SK-N-SH (cell line): ENCODE measurements at regions not wholly inside any gene's neighbourhood (a gene's known extent, or its start where the extent isn't known, plus 50 kb on each side); places are given as distances from the start of the nearest gene placed in this dataset.
A peak's percentile ranks its signal among the peaks of the same experiment; 100 is the strongest.

Experiments used
- CTCF ChIA-PET: fragments of 300-600, 350-600 bp; formaldehyde crosslinking; extraction: SDS; loops from one replicate; lab custom pipeline; 2021; lab: Yijun Ruan, JAX
- POLR2A ChIA-PET: fragments of 350-600 bp; sonication (Branson Sonifier 250); formaldehyde crosslinking; extraction: SDS; loops from one replicate; lab custom pipeline; 2020; ENCODE audit warnings: antibody characterized with exemption, inconsistent platforms; lab: Yijun Ruan, JAX
- DNase-seq: peaks from one replicate; pipeline ENCODE4 v3.0.0; 2012
- H2AFZ ChIP-seq: fragments of 200-600 bp; sonication (generic); 2 replicates; pipeline ENCODE4 v1.8.1; 2016; ENCODE audit warnings: antibody characterized with exemption, mild to moderate bottlenecking, low read depth
- H3F3A ChIP-seq: fragments of 200-600 bp; sonication (generic); replicated peaks from 2 replicates; pipeline ENCODE3; 2016; ENCODE audit warnings: antibody characterized with exemption, mild to moderate bottlenecking; ENCODE audit not compliant: insufficient read depth
- H3K27ac ChIP-seq, 2 experiments: fragments of 200-500 bp in 1 of 2; fragments of 200-600 bp in 1 of 2; sonication (Bioruptor generic) in 1 of 2; sonication (generic), shearing (Covaris generic) in 1 of 2; 2 replicates each; pipeline versions ENCODE4 v1.5.1 to v1.6.1; 2014 to 2016; ENCODE audit warnings: low read depth in 2 of 2, inconsistent platforms in 1 of 2, low read length in 1 of 2, mild to moderate bottlenecking in 1 of 2, mixed read lengths in 1 of 2
- H3K27me3 ChIP-seq: fragments of 200-600 bp; sonication (generic), shearing (Covaris generic); 2 replicates; pipeline ENCODE4 v1.6.1; 2016; ENCODE audit warnings: mixed run types; ENCODE audit not compliant: insufficient read depth
- H3K36me3 ChIP-seq, 2 experiments: fragments of 200-500 bp in 1 of 2; fragments of 200-600 bp in 1 of 2; sonication (Bioruptor generic) in 1 of 2; sonication (generic) in 1 of 2; replicated peaks in 1 of 2; 2 replicates each; pipeline versions ENCODE3 to v1.5.1; 2014 to 2016; ENCODE audit warnings: low read length in 1 of 2, mild to moderate bottlenecking in 1 of 2; ENCODE audit not compliant: insufficient read depth in 2 of 2, control insufficient read depth in 1 of 2
- H3K4me1 ChIP-seq, 2 experiments: fragments of 200-500 bp in 1 of 2; fragments of 200-600 bp in 1 of 2; sonication (Bioruptor generic) in 1 of 2; sonication (generic), shearing (Covaris generic) in 1 of 2; 2 replicates each; pipeline versions ENCODE4 v1.5.1 to v1.6.1; 2014 to 2016; ENCODE audit warnings: low read depth in 1 of 2, low read length in 1 of 2, mixed run types in 1 of 2; ENCODE audit not compliant: insufficient read depth in 2 of 2, control insufficient read depth in 1 of 2
- H3K4me2 ChIP-seq: fragments of 200-600 bp; sonication (generic), shearing (Covaris generic); 2 replicates; pipeline ENCODE4 v1.6.1; 2017; ENCODE audit warnings: mixed run types
- H3K4me3 ChIP-seq, 2 experiments: fragments of 200-500 bp in 1 of 2; fragments of 200-600 bp in 1 of 2; sonication (Bioruptor generic) in 1 of 2; sonication (generic), shearing (Covaris generic) in 1 of 2; 2 replicates each; pipeline versions ENCODE4 v1.5.1 to v1.8.1; 2014 to 2016; ENCODE audit warnings: low read depth in 2 of 2, inconsistent platforms in 1 of 2, low read length in 1 of 2, mild to moderate bottlenecking in 1 of 2, mixed read lengths in 1 of 2, moderate library complexity in 1 of 2
- H3K79me2 ChIP-seq: fragments of 200-600 bp; sonication (generic); 2 replicates; pipeline ENCODE4 v1.8.1; 2017; ENCODE audit warnings: mild to moderate bottlenecking; ENCODE audit not compliant: insufficient read depth
- H3K9ac ChIP-seq: fragments of 200-600 bp; sonication (generic); 2 replicates; pipeline ENCODE4 v1.6.1; 2017; ENCODE audit warnings: mixed run types
- H3K9me2 ChIP-seq: fragments of 200-600 bp; sonication (generic); 2 replicates; pipeline ENCODE4 v1.6.1; 2017; ENCODE audit warnings: mixed run types
- H3K9me3 ChIP-seq: fragments of 200-600 bp; sonication (generic); 2 replicates; pipeline ENCODE4 v1.6.1; 2017; ENCODE audit warnings: mixed run types, mild to moderate bottlenecking, moderate library complexity
- H4K20me1 ChIP-seq: fragments of 200-600 bp; sonication (generic); 2 replicates; pipeline ENCODE4 v1.6.1; 2017; ENCODE audit warnings: mild to moderate bottlenecking, mixed run types; ENCODE audit not compliant: insufficient read depth
- CTCF ChIP-seq: fragments of 200-600 bp; sonication (generic); IDR thresholded peaks from 2 replicates; pipeline ENCODE4 v1.6.1; 2017; ENCODE audit warnings: antibody characterized with exemption, mild to moderate bottlenecking, moderate library complexity
- ELF1 ChIP-seq: IDR thresholded peaks from 2 replicates; pipeline ENCODE4 v1.4.0; 2012
- GABPA ChIP-seq: IDR thresholded peaks from 2 replicates; pipeline ENCODE4 v1.4.0; 2012; ENCODE audit warnings: low read depth, mild to moderate bottlenecking
- IRF3 ChIP-seq: fragments of 150-350 bp; IDR thresholded peaks from 2 replicates; pipeline ENCODE4 v1.6.1; 2016; ENCODE audit warnings: mild to moderate bottlenecking, low read depth, low read length
- JUND ChIP-seq: IDR thresholded peaks from 2 replicates; pipeline ENCODE4 v1.4.0; 2012
- MEF2A ChIP-seq: IDR thresholded peaks from 2 replicates; pipeline ENCODE4 v1.4.0; 2012; ENCODE audit warnings: low read depth, borderline replicate concordance
- MXI1 ChIP-seq: IDR thresholded peaks from 2 replicates; pipeline ENCODE4 v1.6.1; 2012; ENCODE audit warnings: mild to moderate bottlenecking, low read depth, low read length, improper control_type of control experiment
- NFIC ChIP-seq: IDR thresholded peaks from 2 replicates; pipeline ENCODE4 v1.4.0; 2012; ENCODE audit warnings: borderline replicate concordance
- NRF1 ChIP-seq: IDR thresholded peaks from 2 replicates; pipeline ENCODE4 v1.6.1; 2012; ENCODE audit warnings: low read depth, mild to moderate bottlenecking, low read length
- PBX3 ChIP-seq: IDR thresholded peaks from 2 replicates; pipeline ENCODE4; 2012
- POLR2AphosphoS5 ChIP-seq: IDR thresholded peaks from 2 replicates; pipeline ENCODE4 v1.6.1; 2012; ENCODE audit warnings: low read depth, low read length
- RAD21 ChIP-seq: IDR thresholded peaks from 2 replicates; pipeline ENCODE4 v1.6.1; 2012; ENCODE audit warnings: mild to moderate bottlenecking, low read length
- RCOR1 ChIP-seq: fragments of 150-350 bp; IDR thresholded peaks from 2 replicates; pipeline ENCODE4 v1.6.1; 2017; ENCODE audit warnings: antibody characterized with exemption, low read length
- REST ChIP-seq: IDR thresholded peaks from 2 replicates; pipeline ENCODE4 v1.6.1; 2012; ENCODE audit warnings: mild to moderate bottlenecking, low read depth, low read length, moderate library complexity
- RFX5 ChIP-seq: IDR thresholded peaks from 2 replicates; pipeline ENCODE4 v1.6.1; 2012; ENCODE audit warnings: mild to moderate bottlenecking, improper control_type of control experiment, low read length
- RXRA ChIP-seq: IDR thresholded peaks from 2 replicates; pipeline ENCODE4 v1.4.0; 2012; ENCODE audit warnings: low read depth, mild to moderate bottlenecking, borderline replicate concordance
- TCF12 ChIP-seq: IDR thresholded peaks from 2 replicates; pipeline ENCODE4 v1.4.0; 2012
- TEAD4 ChIP-seq: IDR thresholded peaks from 2 replicates; pipeline ENCODE4 v1.4.0; 2012; ENCODE audit warnings: mild to moderate bottlenecking, borderline replicate concordance; ENCODE audit not compliant: insufficient read depth
- YY1 ChIP-seq: IDR thresholded peaks from 2 replicates; pipeline ENCODE4 v1.4.0; 2012; ENCODE audit warnings: low read depth, mild to moderate bottlenecking
- WGBS: methylation state at CpG from one replicate; pipeline ENCODE4 v1.1.6; 2017; ENCODE audit warnings: low lambda C conversion rate; 5-methylcytosine and 5-hydroxymethylcytosine counted together

GRCh38 chr13:81051873-81052272 is 710.9 kb upstream of the SPRY2 start:
- Histone ChIP-seq H3K4me2 (no peak overlapping the region), H4K20me1 (no peaks in the 10 kb centered on the region), H3K27ac (no peak overlapping the region), H3K9me3 (no peaks in the 10 kb centered on the region), H3K27me3 (no peaks in the 10 kb centered on the region), H3K4me1 (no peaks in the 10 kb centered on the region), H2AFZ (no peak overlapping the region), H3K79me2 (no peaks in the 10 kb centered on the region), H3K9me2 (no peaks in the 10 kb centered on the region), H3K36me3 (no peaks in the 10 kb centered on the region), H3K9ac (no peak overlapping the region), H3F3A (no peaks in the 10 kb centered on the region), H3K4me3 (no peak overlapping the region)
- TF ChIP-seq NRF1: no peak
- no peak for TF ChIP-seq JUND
- no peak for TF ChIP-seq POLR2AphosphoS5
- TF ChIP-seq RAD21: peak; percentile 50
- TF ChIP-seq RFX5: no peak
- TF ChIP-seq TCF12: no peak
- TF ChIP-seq PBX3: no peak
- no peak for TF ChIP-seq TEAD4
- TF ChIP-seq ELF1: no peak
- no peak for TF ChIP-seq RXRA
- TF ChIP-seq CTCF: peak; percentile 41
- ChIA-PET POLR2A (no interaction called here), CTCF (interaction anchor here (1.4 to 1.8 kb wide), 3 partner anchors 10 to 709 kb away, joined by 3 to 7 read pairs (median 6); no protein-coding TSS in a partner anchor)
- peak; percentile 7 for DNase-seq

DNA sequence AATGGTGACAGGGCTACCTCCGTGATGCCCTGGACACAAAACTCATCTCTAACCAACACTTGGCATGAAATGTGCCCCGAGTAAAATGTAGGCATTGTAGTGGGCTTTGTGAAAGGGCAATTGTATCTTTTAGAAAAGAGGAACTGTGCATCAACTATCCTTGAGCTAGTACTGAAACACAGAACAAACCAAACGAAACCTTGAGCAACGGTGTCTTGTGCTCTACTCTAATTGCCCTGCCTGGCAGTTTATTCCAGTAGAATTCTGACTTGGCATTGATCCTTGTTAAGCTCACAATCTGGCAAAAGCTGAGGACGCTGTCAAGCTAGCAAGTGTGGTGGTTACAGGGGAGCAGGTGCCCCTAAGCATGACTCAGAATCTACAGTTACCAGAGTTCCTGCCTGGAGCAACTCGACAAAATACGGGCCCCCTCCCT is 707.1 kb upstream of the SPRY2 start:
- Histone ChIP-seq H3K36me3 (no peaks in the 10 kb centered on the region), H3F3A (no peaks in the 10 kb centered on the region), H3K27ac (no peak overlapping the region), H3K4me2 (no peak overlapping the region), H4K20me1 (no peaks in the 10 kb centered on the region), H3K4me1 (no peaks in the 10 kb centered on the region), H3K27me3 (no peaks in the 10 kb centered on the region), H3K9ac (no peak overlapping the region), H3K79me2 (no peaks in the 10 kb centered on the region), H3K9me2 (no peaks in the 10 kb centered on the region), H3K9me3 (no peaks in the 10 kb centered on the region), H3K4me3 (no peak overlapping the region), H2AFZ (no peak overlapping the region)
- ChIA-PET CTCF (interaction anchor here (0.7 to 2.1 kb wide), 2 partner anchors 17 to 31 kb away, joined by 3 to 7 read pairs; no protein-coding TSS in a partner anchor), POLR2A (no interaction called here)
- WGBS: 27% methylated on average over 7 of the region's 7 CpGs
- no peak for DNase-seq
- no peak for TF ChIP-seq NFIC
- no peak for TF ChIP-seq TCF12
- no peak for TF ChIP-seq MEF2A
- TF ChIP-seq YY1: no peak
- TF ChIP-seq PBX3: no peak
- TF ChIP-seq CTCF: no peak
- no peak for TF ChIP-seq ELF1
- TF ChIP-seq MXI1: no peak
- TF ChIP-seq IRF3: no peak
- no peak for TF ChIP-seq GABPA
- no peak for TF ChIP-seq REST
- TF ChIP-seq RCOR1: no peak
